Immature natural killer cell (primary cell): ENCODE measurements at regions not wholly inside any gene's neighbourhood (a gene's known extent, or its start where the extent isn't known, plus 50 kb on each side); places are given as distances from the start of the nearest gene placed in this dataset.

Experiments
- DNase-seq, 3 donors: peaks; one replicate each; pipeline ENCODE4 v3.0.0; 2022; ENCODE audit warnings: mixed read lengths in 1 of 3
- H3K27ac Mint-ChIP-seq, 6 donors: one replicate each; pipeline ENCODE4 v1.8.0; 2020; ENCODE audit warnings: mixed read lengths in 6 of 6, mild to moderate bottlenecking in 5 of 6, inconsistent platforms in 4 of 6, moderate library complexity in 3 of 6
- H3K27me3 Mint-ChIP-seq, 3 donors: one replicate each; pipeline ENCODE4 v1.8.0; 2020 to 2021; ENCODE audit warnings: low read depth in 3 of 3, mild to moderate bottlenecking in 3 of 3, mixed read lengths in 3 of 3, moderate library complexity in 3 of 3, inconsistent platforms in 1 of 3
- H3K36me3 Mint-ChIP-seq, 3 donors: one replicate each; pipeline ENCODE4 v1.8.0; 2020; ENCODE audit warnings: mixed read lengths in 3 of 3, inconsistent platforms in 2 of 3, mild to moderate bottlenecking in 2 of 3
- H3K4me1 Mint-ChIP-seq, 2 donors: one replicate each; pipeline ENCODE4 v1.8.0; 2020; ENCODE audit warnings: inconsistent platforms in 2 of 2, mild to moderate bottlenecking in 2 of 2, mixed read lengths in 2 of 2, moderate library complexity in 1 of 2
- H3K4me3 Mint-ChIP-seq, 5 donors: one replicate each; pipeline ENCODE4 v1.8.0; 2020; ENCODE audit warnings: mild to moderate bottlenecking in 5 of 5, mixed read lengths in 5 of 5, inconsistent platforms in 3 of 5, moderate library complexity in 3 of 5
- H3K9me3 Mint-ChIP-seq, 6 donors: one replicate each; pipeline ENCODE4 v1.8.0; 2020; ENCODE audit warnings: mild to moderate bottlenecking in 6 of 6, mixed read lengths in 6 of 6, inconsistent platforms in 4 of 6, moderate library complexity in 3 of 6

DNA sequence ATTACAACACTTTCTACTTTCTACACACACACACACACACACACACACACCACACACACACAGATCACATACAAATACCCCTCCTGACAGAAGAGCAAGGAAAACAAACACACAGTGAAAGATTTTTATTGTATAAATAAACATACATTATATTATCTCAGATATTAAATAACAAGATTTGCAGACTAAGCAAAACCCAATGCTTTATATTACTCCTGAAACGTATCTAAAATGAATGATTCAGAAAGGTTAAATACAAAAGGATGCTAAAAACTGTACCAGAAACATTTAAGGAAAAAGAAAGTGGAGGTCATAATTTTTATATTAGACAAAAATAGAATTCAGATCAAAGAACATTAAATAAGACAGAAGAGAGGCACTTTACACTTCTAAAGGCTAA is 208.3 kb upstream of the NPSR1 start:
- peaks cover 0 to 2% (median 2%) of the 10 kb centered on the region in 3 donors for H3K27me3 Mint-ChIP-seq
- H3K4me1 Mint-ChIP-seq = no peaks in the 10 kb centered on the region
- no peak overlapping the region for H3K27ac Mint-ChIP-seq
- peaks cover 0 to 9% (median 6%) of the 10 kb centered on the region in 6 donors for H3K9me3 Mint-ChIP-seq
- DNase-seq = no peak
- no peak overlapping the region for H3K4me3 Mint-ChIP-seq
- H3K36me3 Mint-ChIP-seq = no peaks in the 10 kb centered on the region

- Mint-ChIP-seq H3K4me3 (no peak overlapping the region), H3K4me1 (no peaks in the 10 kb centered on the region), H3K9me3 (peaks cover 0 to 8% (median 4%) of the 10 kb centered on the region in 6 donors), H3K27me3 (peaks cover 0 to 2% (median 2%) of the 10 kb centered on the region in 3 donors), H3K27ac (no peak overlapping the region), H3K36me3 (no peaks in the 10 kb centered on the region)
- DNase-seq = no peak
Observed at GRCh38 chr7:34451183-34451582, 206.8 kb upstream of the NPSR1 start.

DNA sequence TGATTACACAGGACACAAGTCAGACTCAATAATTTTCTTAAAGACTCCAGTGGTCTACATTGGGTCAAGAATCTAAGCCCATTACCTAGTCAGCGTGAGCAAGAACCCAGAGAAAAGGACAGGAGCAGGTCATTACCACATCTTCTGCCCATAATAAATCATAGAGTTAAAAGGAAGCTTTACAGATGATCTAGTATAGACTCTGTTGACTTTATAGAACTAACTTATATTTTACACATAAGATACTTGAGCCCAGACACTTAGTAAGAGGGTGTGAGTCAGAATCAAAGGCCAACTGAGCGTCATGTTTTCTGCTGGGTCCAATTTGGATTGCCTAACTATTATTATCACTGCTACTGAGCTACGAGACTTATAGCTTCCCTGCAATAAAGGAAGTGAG is 206.1 kb upstream of the NPSR1 start:
- Mint-ChIP-seq H3K36me3 (no peaks in the 10 kb centered on the region), H3K4me1 (no peaks in the 10 kb centered on the region), H3K27me3 (peaks cover 0 to 2% (median 0%) of the 10 kb centered on the region in 3 donors), H3K27ac (no peak overlapping the region), H3K4me3 (no peak overlapping the region), H3K9me3 (peaks cover 0 to 15% (median 5%) of the 10 kb centered on the region in 6 donors)
- DNase-seq = no peak

GRCh38 chr7:34452363-34452762 is 205.7 kb upstream of the NPSR1 start:
- no peak for DNase-seq
- Mint-ChIP-seq H3K4me1 (no peaks in the 10 kb centered on the region), H3K9me3 (peaks cover 0 to 16% (median 5%) of the 10 kb centered on the region in 6 donors), H3K27ac (no peak overlapping the region), H3K36me3 (no peaks in the 10 kb centered on the region), H3K4me3 (no peak overlapping the region), H3K27me3 (peaks cover 0 to 1% (median 0%) of the 10 kb centered on the region in 3 donors)

GRCh38 chr7:34453150-34453549 is 204.9 kb upstream of the NPSR1 start:
- DNase-seq = no peak
- Mint-ChIP-seq H3K36me3 (no peaks in the 10 kb centered on the region), H3K9me3 (peaks cover 0 to 16% (median 4%) of the 10 kb centered on the region in 6 donors), H3K4me3 (no peak overlapping the region), H3K27ac (no peak overlapping the region), H3K27me3 (no peaks in the 10 kb centered on the region), H3K4me1 (no peaks in the 10 kb centered on the region)

DNA sequence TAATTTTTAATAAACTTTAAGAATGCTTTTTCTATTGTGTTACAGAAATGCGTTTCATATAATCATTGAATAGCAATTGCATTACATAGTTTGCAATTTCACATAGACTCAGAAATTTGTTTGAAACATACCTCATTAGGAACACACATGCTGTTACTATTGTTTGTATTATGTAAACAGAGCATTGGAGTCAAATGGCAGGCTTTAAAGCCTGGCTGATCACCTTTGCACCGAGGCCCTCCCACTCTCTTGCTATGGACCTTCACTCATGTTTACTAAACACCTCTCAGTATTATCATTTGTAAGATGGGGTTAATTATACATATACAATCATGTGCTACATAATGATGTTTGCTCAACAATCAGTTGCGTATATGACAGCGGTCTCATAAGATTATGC is 203.6 kb upstream of the NPSR1 start:
- Mint-ChIP-seq H3K27ac (no peak overlapping the region), H3K27me3 (no peaks in the 10 kb centered on the region), H3K4me3 (no peak overlapping the region), H3K9me3 (peaks cover 0 to 21% (median 8%) of the 10 kb centered on the region in 6 donors), H3K4me1 (no peaks in the 10 kb centered on the region), H3K36me3 (no peaks in the 10 kb centered on the region)
- no peak for DNase-seq

- no peak overlapping the region for H3K4me3 Mint-ChIP-seq
- H3K36me3 Mint-ChIP-seq = no peaks in the 10 kb centered on the region
- no peak for DNase-seq
- H3K27ac Mint-ChIP-seq = no peak overlapping the region
- peaks cover 0 to 2% (median 0%) of the 10 kb centered on the region in 3 donors for H3K27me3 Mint-ChIP-seq
- no peaks in the 10 kb centered on the region for H3K4me1 Mint-ChIP-seq
- H3K9me3 Mint-ChIP-seq = peaks cover 0 to 34% (median 8%) of the 10 kb centered on the region in 6 donors
Observed at GRCh38 chr7:34457329-34457728, 200.7 kb upstream of the NPSR1 start.

DNA sequence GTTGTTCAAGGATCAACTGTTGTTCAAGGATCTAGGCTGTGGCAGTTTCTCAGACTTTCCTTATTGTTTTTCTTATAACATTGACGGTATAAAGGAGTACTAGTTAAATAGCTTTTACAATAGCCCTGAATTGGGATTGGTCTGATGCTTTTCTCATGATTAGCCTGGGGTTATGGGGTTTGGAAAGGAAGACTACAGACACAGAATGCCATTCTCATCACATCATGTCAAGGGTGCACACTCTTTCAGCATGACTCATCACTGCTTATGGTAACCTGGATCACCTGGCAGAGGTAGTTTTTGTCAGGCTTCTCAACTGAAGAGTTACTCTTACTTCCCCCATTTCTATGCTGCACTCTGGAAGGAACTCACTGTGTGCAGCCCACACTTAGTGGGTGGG is 194.2 kb upstream of the NPSR1 start:
- Mint-ChIP-seq H3K9me3 (peaks cover 0 to 16% (median 3%) of the 10 kb centered on the region in 6 donors), H3K27me3 (peaks cover 0 to 2% (median 0%) of the 10 kb centered on the region in 3 donors), H3K27ac (no peak overlapping the region), H3K4me1 (no peaks in the 10 kb centered on the region), H3K36me3 (no peaks in the 10 kb centered on the region), H3K4me3 (no peak overlapping the region)
- no peak for DNase-seq

- peaks cover 0 to 1% (median 0%) of the 10 kb centered on the region in 3 donors for H3K27me3 Mint-ChIP-seq
- no peak overlapping the region for H3K27ac Mint-ChIP-seq
- peaks cover 3 to 29% (median 22%) of the 10 kb centered on the region in 6 donors for H3K9me3 Mint-ChIP-seq
- no peak overlapping the region for H3K4me3 Mint-ChIP-seq
- H3K36me3 Mint-ChIP-seq = no peaks in the 10 kb centered on the region
- DNase-seq = no peak
- H3K4me1 Mint-ChIP-seq = no peaks in the 10 kb centered on the region
Observed at GRCh38 chr7:34471844-34472243, 186.2 kb upstream of the NPSR1 start.

- peaks cover 3 to 25% (median 11%) of the 10 kb centered on the region in 6 donors for H3K9me3 Mint-ChIP-seq
- peaks cover 0 to 2% (median 2%) of the 10 kb centered on the region in 3 donors for H3K27me3 Mint-ChIP-seq
- H3K4me1 Mint-ChIP-seq = no peaks in the 10 kb centered on the region
- peaks cover 0 to 3% (median 0%) of the 10 kb centered on the region in 3 donors for H3K36me3 Mint-ChIP-seq
- no peak overlapping the region for H3K4me3 Mint-ChIP-seq
- DNase-seq = no peak
- H3K27ac Mint-ChIP-seq = no peak overlapping the region
Observed at GRCh38 chr7:34486371-34486770, 171.6 kb upstream of the NPSR1 start.

DNA sequence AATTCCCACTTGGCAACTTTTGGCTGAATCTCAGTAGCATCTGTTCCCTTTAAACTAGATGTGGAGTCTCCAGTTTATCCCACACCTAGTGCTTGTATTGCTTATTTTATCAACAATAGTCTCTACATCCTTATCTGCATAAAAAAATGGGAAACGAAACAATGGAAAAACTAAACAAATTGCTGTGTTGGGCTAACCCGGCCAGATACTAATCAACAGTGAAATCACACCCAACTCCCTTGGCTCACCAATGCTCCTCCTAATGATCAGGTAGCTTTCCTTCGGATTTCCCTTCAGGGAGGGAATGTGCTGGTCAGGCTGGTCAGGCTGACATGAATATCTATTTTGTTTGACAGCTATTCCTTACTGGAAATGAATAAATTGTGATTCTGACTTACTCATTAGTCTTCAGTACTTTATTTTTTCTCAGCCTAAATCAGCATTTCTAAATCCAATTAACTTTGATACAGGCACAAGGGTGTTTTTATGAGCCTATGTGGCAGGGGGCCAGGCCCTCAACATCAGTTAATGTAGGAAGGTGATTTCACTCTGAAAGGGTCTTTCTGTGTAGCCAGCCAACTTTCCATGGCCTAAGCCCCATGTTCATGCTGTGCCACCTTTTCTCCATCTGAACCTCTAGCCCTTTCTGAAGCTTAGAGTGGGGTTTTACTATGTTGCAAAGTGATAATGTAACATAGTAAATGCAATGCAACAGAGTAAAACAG is 170.5 kb upstream of the NPSR1 start:
- H3K36me3 Mint-ChIP-seq = peaks cover 0 to 3% (median 0%) of the 10 kb centered on the region in 3 donors
- peaks cover 0 to 2% (median 0%) of the 10 kb centered on the region in 3 donors for H3K27me3 Mint-ChIP-seq
- no peak overlapping the region for H3K27ac Mint-ChIP-seq
- no peak overlapping the region for H3K4me3 Mint-ChIP-seq
- peaks cover 3 to 24% (median 10%) of the 10 kb centered on the region in 6 donors for H3K9me3 Mint-ChIP-seq
- no peaks in the 10 kb centered on the region for H3K4me1 Mint-ChIP-seq
- no peak for DNase-seq

- no peaks in the 10 kb centered on the region for H3K27me3 Mint-ChIP-seq
Observed at GRCh38 chr7:34488766-34489165, 169.3 kb upstream of the NPSR1 start.

GRCh38 chr7:34491899-34492298 is 166.1 kb upstream of the NPSR1 start:
- Mint-ChIP-seq H3K9me3 (peaks cover 0 to 30% (median 11%) of the 10 kb centered on the region in 6 donors), H3K27me3 (peaks cover 0 to 2% (median 0%) of the 10 kb centered on the region in 3 donors), H3K4me3 (no peak overlapping the region)

More at GRCh38 chr7:34488766-34489165, 169.3 kb upstream of the NPSR1 start:
- Mint-ChIP-seq H3K9me3 (peaks cover 0 to 24% (median 11%) of the 10 kb centered on the region in 6 donors), H3K4me3 (no peak overlapping the region), H3K36me3 (no peaks in the 10 kb centered on the region), H3K27ac (no peak overlapping the region), H3K4me1 (no peaks in the 10 kb centered on the region)
- no peak for DNase-seq

GRCh38 chr7:34493752-34494151 is 164.3 kb upstream of the NPSR1 start:
- DNase-seq = no peak
- no peaks in the 10 kb centered on the region for H3K36me3 Mint-ChIP-seq
- H3K9me3 Mint-ChIP-seq = peaks cover 0 to 30% (median 10%) of the 10 kb centered on the region in 6 donors

More at GRCh38 chr7:34491899-34492298, 166.1 kb upstream of the NPSR1 start:
- H3K4me1 Mint-ChIP-seq = no peaks in the 10 kb centered on the region
- DNase-seq = no peak
- H3K36me3 Mint-ChIP-seq = no peaks in the 10 kb centered on the region
- no peak overlapping the region for H3K27ac Mint-ChIP-seq

More at GRCh38 chr7:34493752-34494151, 164.3 kb upstream of the NPSR1 start:
- no peaks in the 10 kb centered on the region for H3K4me1 Mint-ChIP-seq
- H3K27ac Mint-ChIP-seq = no peak overlapping the region
- H3K27me3 Mint-ChIP-seq = peaks cover 0 to 2% (median 0%) of the 10 kb centered on the region in 3 donors
- no peak overlapping the region for H3K4me3 Mint-ChIP-seq
